ENCODE measurements at regions not wholly inside any gene's neighbourhood (a gene's known extent, or its start where the extent isn't known, plus 50 kb on each side); places are given as distances from the start of the nearest gene placed in this dataset.

GRCh38 chr3:71903936-71904335, 119.0 kb upstream of the PROK2 start:
- no peak for TF ChIP-seq CTCF (conservative IDR thresholded peaks at IDR 0.05; ENCODE audit: low read depth, low read length)
- TF ChIP-seq EZH2 (IDR thresholded peaks at IDR 0.05; ENCODE audit: borderline replicate concordance, low read depth, low read length, poor library complexity, severe bottlenecking) = no peak
